Stimulated activated CD8-positive, alpha-beta memory T cell treated with anti-CD3 and anti-CD28 coated beads, Interleukin-4, amount 100 ng/mL, for 24 hours (primary cell): ENCODE measurements at regions not wholly inside any gene's neighbourhood (a gene's known extent, or its start where the extent isn't known, plus 50 kb on each side); places are given as distances from the start of the nearest gene placed in this dataset.
"Not testable (repeated sequence)": the region's sequence is repeated elsewhere in the genome, so short reads cannot be mapped to it uniquely, and the experiment has no call there.

Source experiments
- DNase-seq: peaks from one replicate; pipeline ENCODE4 v3.0.0-alpha.2; 2020; ENCODE audit warnings: low read depth

DNA sequence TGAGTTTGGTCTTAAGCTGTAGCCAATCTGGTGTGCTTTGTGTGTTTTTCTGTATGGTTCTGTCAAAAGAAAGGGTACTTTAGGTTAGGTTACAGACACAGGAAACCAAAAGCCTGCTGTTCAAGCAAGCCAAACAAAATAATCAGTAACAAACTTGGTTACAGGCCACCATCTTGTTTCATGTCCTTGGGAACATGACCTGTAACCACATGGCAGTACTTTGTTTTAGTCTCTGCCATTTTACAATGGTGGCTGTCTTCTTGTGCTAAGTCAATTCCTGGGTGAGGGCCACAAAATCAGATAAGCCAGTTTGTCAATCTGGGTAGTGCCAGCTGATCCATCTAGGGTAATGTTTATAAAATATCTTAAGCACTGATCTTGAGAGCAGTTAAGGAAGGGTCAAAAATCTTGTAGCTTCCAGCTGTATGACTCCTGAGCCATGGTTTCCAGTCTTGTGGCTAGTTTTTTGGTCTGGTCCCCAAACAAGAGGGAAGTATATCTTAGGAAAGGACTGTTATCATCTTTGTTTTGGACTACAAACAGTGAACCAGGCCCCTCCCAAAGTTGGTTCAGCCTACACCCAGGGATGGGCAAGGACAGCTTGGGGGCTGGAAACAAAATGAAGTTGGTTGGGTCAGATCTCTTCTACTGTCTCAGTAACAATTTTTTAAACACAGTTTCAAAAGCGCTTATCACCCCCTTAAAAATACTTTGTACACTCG is 90.0 kb downstream of the IGLL5 start:
- no peak for DNase-seq

GRCh38 chr22:22978637-22979036 is 91.0 kb downstream of the IGLL5 start:
- no peak for DNase-seq

DNA sequence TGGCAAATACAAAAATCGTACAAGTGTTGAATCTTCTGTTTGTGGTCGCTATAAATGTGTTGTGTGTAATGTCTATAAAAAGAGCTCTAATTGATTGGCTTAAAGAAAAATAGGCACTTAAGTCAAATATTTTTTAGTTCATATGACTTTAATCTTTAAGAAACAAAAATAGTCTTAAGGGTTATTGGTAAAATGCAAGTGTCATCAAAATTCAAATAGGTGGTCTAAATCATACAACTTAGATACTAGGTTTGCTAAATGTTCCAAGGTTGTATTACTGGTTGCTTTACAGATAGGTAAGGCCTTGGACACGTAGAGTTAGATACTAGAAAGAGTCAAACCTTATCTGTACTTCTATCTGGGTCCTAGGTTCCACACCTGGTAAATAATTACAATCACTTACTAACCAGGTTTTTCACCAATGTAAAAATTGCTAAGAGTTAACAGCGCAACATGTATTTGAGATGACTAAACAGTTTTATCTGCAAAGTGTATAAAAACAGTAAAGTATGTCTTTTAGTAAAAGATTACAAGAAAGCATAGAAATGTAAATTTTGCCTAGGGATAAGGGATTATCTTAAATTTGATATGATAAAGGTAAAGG is 91.1 kb upstream of the GNAZ start:
- DNase-seq, result no peak

DNA sequence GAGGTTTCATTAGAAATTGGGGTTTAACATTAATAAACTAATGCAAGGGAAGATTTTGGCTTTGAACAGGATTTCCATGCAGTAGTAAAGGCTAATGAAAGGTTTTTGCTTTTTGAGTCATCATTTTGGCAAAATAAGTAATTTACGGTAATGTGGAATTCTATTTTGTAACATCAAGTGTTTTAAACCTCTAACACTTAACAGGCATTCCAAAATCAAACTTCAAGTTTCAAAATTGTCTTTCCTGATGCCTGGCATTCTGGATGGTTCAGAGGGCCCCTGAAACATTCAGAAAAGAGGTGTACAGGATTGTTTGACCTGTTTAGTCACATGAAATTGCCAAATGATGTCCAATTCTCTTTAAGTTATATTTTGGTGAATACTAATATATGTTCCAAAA is 90.4 kb upstream of the GNAZ start:
- DNase-seq, result no peak

DNA sequence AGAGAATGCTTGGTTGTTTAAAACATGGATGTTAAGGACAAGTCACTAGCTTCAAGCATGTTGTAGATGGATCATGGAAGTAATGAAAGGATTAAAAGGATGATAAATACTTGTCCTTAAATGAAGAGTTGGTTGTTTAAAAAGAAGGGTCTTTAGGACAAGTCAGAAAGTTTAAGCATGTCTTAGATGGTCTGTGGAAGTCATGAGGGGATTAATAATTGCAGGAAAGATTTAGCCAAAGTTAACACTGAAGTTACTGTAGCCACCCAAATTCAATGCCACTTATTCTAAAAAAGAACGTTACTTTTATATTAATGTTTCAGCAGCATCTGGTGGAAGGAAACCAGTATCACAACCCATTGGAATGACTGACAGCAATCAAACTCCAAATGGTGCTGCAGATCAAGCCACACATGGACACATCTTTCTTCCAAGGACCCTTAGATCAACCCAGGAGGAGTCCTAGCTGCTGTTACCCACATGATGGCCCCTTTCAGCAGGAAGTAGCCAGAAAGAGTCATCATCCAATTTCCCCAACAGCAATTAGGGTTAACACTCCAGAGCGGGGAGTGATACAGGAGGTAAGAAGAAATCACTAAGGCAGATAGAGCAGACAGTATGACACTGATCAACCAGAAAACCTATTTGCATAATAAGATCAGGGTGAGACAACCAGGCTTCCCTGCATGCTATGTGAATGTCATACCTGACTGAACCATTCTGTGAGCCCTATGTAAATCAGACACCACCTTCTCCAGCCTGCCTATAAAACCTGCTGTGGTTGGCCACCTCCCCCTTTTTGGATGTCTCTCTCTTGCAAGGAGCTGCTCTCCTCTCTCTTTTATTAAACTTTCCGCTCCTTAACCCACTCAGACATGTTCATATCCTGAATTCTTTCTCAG is 88.4 kb upstream of the GNAZ start:
- no peak for DNase-seq

DNA sequence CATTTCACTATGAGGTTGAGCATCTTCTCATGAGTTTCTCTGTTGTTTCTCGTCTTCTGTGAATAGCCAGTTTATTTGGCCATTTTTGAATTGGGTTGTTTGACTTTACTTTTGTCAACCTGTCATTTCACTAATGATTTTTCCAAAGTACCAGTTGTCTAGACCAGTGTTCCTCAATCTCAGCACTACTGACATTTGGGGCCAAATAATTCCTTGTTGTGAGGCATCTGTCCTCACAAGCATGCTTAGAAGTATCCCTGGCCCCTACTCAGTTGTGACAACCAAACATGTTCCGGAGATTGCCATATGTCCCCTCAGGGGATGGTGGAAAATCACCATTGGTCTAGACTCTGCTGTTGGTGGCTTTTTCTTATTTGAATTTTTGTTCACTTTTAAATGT is 87.7 kb upstream of the GNAZ start:
- no peak for DNase-seq

GRCh38 chr22:22983123-22983522 is 87.2 kb upstream of the GNAZ start:
- DNase-seq, result no peak

DNA sequence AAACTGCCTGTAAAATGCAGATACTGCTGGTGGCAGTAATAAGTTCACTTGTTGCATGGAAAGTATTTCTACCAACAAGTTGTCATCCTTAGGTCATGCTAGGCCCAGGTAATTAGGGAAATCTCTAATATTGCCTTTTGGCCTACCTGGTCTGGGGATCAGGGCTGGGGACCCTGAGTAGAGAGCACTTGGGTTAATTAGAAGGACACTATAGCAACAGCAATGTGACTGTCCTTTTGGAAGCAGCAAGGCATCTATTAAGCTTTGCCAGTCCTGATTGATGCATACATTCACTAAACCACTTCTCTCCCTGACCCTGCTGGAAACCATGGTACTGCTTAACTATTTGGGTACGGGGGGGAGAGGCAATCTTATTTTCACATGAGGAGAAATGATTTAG is 86.5 kb upstream of the GNAZ start:
- DNase-seq, result no peak

GRCh38 chr22:22984967-22985366 is 85.4 kb upstream of the GNAZ start:
- DNase-seq, result no peak

- DNase-seq, result no peak
These were observed 84.3 kb upstream of the GNAZ start for GRCh38 chr22:22986008-22986407.

DNA sequence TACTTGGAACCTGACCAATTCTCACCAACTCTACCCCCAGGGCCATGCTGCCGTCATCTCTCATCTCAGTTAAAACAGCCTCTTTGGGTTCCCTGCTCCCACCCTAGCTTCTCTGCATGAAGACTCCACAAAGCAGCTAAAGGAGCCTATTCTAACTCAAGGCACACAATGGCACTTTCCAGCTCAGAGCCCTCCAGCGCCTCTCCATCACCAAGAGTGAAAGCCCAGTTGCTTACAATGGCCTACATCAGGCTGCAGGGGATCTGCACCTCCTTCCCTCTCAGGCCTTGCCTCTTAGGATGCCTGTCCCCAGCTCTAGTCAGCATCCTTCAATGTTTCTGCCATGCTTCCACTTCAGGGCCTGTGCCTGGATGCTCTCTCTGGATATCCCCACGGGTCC is 83.7 kb upstream of the GNAZ start:
- no peak for DNase-seq

DNA sequence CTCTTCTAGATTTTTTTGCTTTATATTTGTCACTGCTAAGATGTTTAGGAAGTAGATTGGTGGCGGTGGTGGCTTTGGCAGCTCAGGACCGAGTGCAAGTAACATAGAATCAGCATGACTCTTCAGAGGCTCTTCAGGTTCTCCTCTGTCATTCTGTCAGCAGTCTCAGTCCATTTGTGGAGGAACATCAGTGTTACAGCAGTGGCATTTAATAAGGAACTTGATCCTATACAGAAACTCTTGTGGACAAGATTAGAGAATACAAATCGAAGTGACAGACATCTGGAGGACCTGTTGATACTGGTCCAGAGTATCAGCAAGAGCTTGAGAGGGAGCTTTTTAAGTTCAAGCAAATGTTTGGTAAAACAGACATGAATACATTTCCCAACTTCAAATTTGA is 82.2 kb upstream of the GNAZ start:
- DNase-seq, result no peak

GRCh38 chr22:22988785-22989184 is 81.5 kb upstream of the GNAZ start:
- no peak for DNase-seq

DNA sequence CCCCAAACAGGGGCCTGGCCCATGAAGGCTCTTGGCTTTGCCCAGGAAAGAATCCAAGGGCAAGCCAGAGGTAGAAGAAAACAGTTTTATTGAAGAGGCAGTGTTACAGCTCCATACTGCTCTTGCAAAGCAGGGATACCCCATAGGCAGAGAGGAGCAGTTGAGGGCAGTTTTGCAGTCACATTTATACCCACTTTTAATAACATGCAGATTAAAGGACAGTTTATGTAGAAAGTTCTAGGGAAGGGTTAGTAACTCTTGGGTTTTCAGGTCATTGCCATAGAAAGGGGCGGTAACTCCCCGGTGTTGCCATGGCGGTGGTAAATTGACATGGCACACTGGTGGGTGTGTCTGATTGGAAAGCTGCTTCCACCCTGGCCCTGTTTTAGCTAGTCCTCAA is 80.5 kb upstream of the GNAZ start:
- no peak for DNase-seq

- DNase-seq, result not testable (repeated sequence)
These were observed 79.4 kb upstream of the GNAZ start for GRCh38 chr22:22990711-22991505.

- no peak for DNase-seq
These were observed 77.8 kb upstream of the GNAZ start for GRCh38 chr22:22992474-22992873.

DNA sequence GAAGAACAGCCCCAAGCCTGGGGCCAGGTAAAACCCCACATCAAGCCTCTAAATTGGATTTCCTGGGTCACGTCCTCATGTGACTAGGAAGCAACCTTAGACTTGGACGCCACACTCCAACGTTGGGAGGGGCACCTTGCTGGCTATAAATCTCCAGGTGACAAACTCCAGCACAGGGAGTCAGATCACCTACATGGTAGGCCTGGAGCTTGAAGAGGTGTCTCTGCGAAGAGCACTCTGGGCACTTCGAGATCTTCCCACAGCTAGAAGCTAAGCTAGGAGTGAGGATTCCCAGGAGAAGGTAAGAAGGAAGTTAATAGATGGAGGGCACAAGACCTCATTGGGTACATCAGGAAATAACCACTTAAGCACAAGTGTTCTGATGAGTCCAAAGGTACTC is 77.1 kb upstream of the GNAZ start:
- no peak for DNase-seq

DNA sequence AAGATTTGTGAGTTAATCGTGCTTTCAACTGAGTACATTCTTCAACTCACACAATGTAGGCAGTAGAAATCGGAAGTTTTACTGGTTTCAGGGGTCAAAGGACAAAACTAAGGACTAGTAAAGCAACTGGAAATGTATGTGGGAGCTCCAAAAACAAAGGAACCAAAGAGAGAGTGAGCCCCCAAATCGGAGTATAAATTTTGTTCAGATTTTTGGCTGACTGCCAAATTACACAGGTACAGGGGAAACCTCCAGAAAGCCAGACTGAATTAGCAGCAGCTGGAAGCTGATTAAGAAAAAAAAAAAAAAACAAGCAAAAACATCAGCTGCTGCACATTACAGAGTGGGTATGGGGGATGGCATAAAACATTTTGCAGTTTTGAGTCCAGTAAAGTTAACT is 75.2 kb upstream of the GNAZ start:
- no peak for DNase-seq

DNA sequence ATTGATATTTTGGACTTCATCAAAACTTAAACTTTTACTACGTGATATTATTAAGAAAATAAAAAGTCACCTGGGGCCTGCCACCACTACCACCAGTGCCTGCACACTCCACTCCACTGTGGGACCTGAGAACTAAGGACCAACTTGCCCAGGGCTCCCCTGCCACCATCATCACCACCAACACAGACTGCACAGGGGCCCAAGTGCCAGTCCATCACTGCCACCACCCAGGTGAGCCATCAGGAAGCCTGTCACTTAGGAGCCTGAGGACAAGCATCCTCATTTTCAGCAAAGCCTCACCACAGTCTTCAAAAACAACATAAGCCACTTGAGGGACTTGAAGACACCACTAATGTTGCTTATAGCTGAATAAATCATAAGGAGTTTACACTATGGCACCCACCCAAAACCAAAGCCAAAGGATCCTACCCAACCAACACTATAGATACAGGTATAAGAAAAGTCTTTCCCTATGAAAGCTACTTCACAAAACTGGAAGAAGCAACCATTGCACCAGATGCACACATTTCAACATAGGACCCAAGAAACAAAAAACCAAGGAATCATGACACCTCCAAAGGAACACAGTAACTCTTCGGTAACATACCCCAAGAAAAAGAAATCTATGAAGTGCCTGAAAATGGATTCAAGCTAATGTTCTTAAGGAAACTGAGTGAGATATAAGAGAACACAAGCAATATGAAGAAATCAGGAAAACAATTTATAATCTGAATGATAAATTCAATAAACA is 73.6 kb upstream of the GNAZ start:
- no peak for DNase-seq

DNA sequence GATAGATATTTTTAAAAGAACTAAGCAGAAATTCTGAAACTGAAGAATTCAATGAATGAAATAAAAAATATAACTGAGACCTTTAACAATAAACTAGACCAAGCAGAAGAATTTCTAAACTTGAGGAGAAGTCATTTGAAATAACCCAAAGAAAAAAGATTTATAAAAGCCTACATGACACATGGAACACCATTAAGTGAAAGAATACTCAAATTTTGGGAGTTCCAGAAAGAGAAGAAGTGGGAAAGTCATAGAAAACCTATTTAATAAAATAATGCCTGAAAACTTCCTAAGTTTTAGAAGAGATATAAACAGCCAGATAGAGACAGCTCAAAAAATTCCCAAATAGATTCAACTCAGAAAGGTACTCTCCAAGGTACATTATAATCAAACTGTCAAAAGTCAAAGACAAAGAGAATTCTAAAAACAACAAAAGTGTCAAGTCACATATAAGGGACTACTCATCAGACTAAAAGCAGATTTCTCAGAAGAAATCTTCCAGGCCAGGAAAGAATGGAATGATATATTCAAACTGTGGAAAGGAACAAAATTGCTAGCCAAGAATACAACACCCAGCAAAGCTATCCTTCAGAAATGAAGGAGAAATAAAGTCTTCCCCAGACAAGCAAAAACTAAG is 72.9 kb upstream of the GNAZ start:
- no peak for DNase-seq

DNA sequence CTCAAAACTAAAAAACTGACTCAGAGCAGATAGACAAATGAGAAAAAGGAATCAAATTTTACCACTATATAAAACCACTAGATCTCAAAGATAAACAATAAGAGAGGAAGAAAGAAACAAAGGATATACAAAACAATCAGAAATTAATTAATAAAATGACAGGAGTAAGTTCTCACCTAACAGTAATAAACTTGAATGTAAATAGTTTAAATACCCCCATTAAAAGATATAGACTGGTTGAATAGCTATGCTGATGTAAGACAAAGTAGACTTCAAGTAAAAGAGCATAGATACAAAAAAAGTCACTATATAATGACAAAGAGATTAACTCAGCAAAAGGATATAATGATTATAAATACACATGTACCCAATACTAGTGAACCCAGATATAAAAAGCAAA is 72.3 kb upstream of the GNAZ start:
- no peak for DNase-seq
